ENCODE measurements at regions not wholly inside any gene's neighbourhood (a gene's known extent, or its start where the extent isn't known, plus 50 kb on each side); places are given as distances from the start of the nearest gene placed in this dataset.

- Histone ChIP-seq H2AFZ (ENCODE audit: low read length) (no peak overlapping the region), H3K4me1 (ENCODE audit: control insufficient read depth, extremely low read depth, insufficient read depth, low read length) (no peaks in the 10 kb centered on the region), H3K9me3 (ENCODE audit: control insufficient read depth, insufficient read depth, low read depth, low read length) (no peaks in the 10 kb centered on the region), H3K36me3 (ENCODE audit: control insufficient read depth, insufficient read depth, low read length) (no peaks in the 10 kb centered on the region), H3K27ac (ENCODE audit: insufficient read depth, low read length) (no peak overlapping the region), H3K4me2 (ENCODE audit: extremely low read depth, insufficient read depth, low read length) (no peak overlapping the region), H3K9ac (ENCODE audit: insufficient read depth, low read length) (no peak overlapping the region), H3K27me3 (ENCODE audit: control insufficient read depth, insufficient read depth, low read length) (peaks cover 2% of the 10 kb centered on the region), H4K20me1 (ENCODE audit: control insufficient read depth, extremely low read depth, insufficient read depth, low read length) (no peaks in the 10 kb centered on the region), H3K79me2 (ENCODE audit: control insufficient read depth, insufficient read depth, low read length) (no peaks in the 10 kb centered on the region), H3K4me3 (replicated peaks in 1 of 4; ENCODE audit: control extremely low read depth in 1 of 4, insufficient read depth in 1 of 4, low read depth in 3 of 4, low read length in 4 of 4) (no peak overlapping the region)
- no peak for TF ChIP-seq CTCF (conservative IDR thresholded peaks at IDR 0.05 in 1 of 2, IDR thresholded peaks at IDR 0.05 in 1 of 2; ENCODE audit: low read depth in 1 of 2, low read length in 2 of 2)
- no peak for TF ChIP-seq EZH2 (IDR thresholded peaks at IDR 0.05; ENCODE audit: low read length, missing control alignments)
- DNase-seq (ENCODE audit: low read depth in 2 of 2): peak in 1 of 2 donors; percentile 16
These were observed 214.1 kb upstream of the PELI2 start for GRCh38 chr14:55904086-55904485.

- H3K4me1 ChIP-seq (ENCODE audit: control insufficient read depth, extremely low read depth, insufficient read depth, low read length): no peaks in the 10 kb centered on the region
- H3K27me3 ChIP-seq (ENCODE audit: control insufficient read depth, insufficient read depth, low read length): peaks cover 2% of the 10 kb centered on the region
- no peaks in the 10 kb centered on the region for H3K79me2 ChIP-seq (ENCODE audit: control insufficient read depth, insufficient read depth, low read length)
- H3K36me3 ChIP-seq (ENCODE audit: control insufficient read depth, insufficient read depth, low read length): no peaks in the 10 kb centered on the region
- no peaks in the 10 kb centered on the region for H3K9me3 ChIP-seq (ENCODE audit: control insufficient read depth, insufficient read depth, low read depth, low read length)
- no peak overlapping the region for H3K4me3 ChIP-seq (replicated peaks in 1 of 4; ENCODE audit: control extremely low read depth in 1 of 4, insufficient read depth in 1 of 4, low read depth in 3 of 4, low read length in 4 of 4)
- H3K4me2 ChIP-seq (ENCODE audit: extremely low read depth, insufficient read depth, low read length): no peak overlapping the region
- H3K9ac ChIP-seq (ENCODE audit: insufficient read depth, low read length): no peak overlapping the region
- TF ChIP-seq EZH2 (IDR thresholded peaks at IDR 0.05; ENCODE audit: low read length, missing control alignments) (no peak), CTCF (conservative IDR thresholded peaks at IDR 0.05 in 1 of 2, IDR thresholded peaks at IDR 0.05 in 1 of 2; ENCODE audit: low read depth in 1 of 2, low read length in 2 of 2) (no peak)
- H3K27ac ChIP-seq (ENCODE audit: insufficient read depth, low read length): no peak overlapping the region
- H4K20me1 ChIP-seq (ENCODE audit: control insufficient read depth, extremely low read depth, insufficient read depth, low read length): no peaks in the 10 kb centered on the region
- DNase-seq (ENCODE audit: low read depth in 2 of 2): no peak
- no peak overlapping the region for H2AFZ ChIP-seq (ENCODE audit: low read length)
These were observed 210.1 kb upstream of the PELI2 start for GRCh38 chr14:55908106-55908505.

DNA sequence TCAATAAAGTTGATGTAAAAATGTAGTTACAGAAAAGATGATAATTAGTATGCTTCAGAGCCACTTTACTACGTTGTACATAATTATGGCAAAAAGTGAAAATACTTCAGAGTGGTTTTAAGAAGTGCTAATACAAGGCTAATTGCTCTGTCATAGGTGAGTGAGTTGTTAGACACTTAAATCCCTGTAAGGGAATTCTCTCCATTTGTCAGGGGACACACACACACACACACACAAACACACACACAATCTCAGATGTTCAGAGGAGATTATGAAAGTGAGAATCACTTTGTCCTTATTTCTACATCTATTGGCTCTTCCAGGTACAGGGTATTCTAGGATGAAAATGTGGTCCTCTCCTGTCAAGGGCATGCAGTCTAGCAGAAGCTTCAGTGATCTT is 208.3 kb upstream of the PELI2 start:
- H3K27me3 ChIP-seq (ENCODE audit: control insufficient read depth, insufficient read depth, low read length): peaks cover 7% of the 10 kb centered on the region
- H3K79me2 ChIP-seq (ENCODE audit: control insufficient read depth, insufficient read depth, low read length): no peaks in the 10 kb centered on the region
- H3K4me3 ChIP-seq (replicated peaks in 1 of 4; ENCODE audit: control extremely low read depth in 1 of 4, insufficient read depth in 1 of 4, low read depth in 3 of 4, low read length in 4 of 4): no peak overlapping the region
- H3K9ac ChIP-seq (ENCODE audit: insufficient read depth, low read length): no peak overlapping the region
- no peaks in the 10 kb centered on the region for H4K20me1 ChIP-seq (ENCODE audit: control insufficient read depth, extremely low read depth, insufficient read depth, low read length)
- H3K36me3 ChIP-seq (ENCODE audit: control insufficient read depth, insufficient read depth, low read length): no peaks in the 10 kb centered on the region
- H3K27ac ChIP-seq (ENCODE audit: insufficient read depth, low read length): no peak overlapping the region
- TF ChIP-seq EZH2 (IDR thresholded peaks at IDR 0.05; ENCODE audit: low read length, missing control alignments) (no peak), CTCF (conservative IDR thresholded peaks at IDR 0.05 in 1 of 2, IDR thresholded peaks at IDR 0.05 in 1 of 2; ENCODE audit: low read depth in 1 of 2, low read length in 2 of 2) (no peak)
- H3K4me2 ChIP-seq (ENCODE audit: extremely low read depth, insufficient read depth, low read length): no peak overlapping the region
- no peaks in the 10 kb centered on the region for H3K9me3 ChIP-seq (ENCODE audit: control insufficient read depth, insufficient read depth, low read depth, low read length)
- DNase-seq (ENCODE audit: low read depth in 2 of 2): no peak
- no peaks in the 10 kb centered on the region for H3K4me1 ChIP-seq (ENCODE audit: control insufficient read depth, extremely low read depth, insufficient read depth, low read length)
- H2AFZ ChIP-seq (ENCODE audit: low read length): no peak overlapping the region
